Natural killer cell (primary cell): ENCODE measurements at regions not wholly inside any gene's neighbourhood (a gene's known extent, or its start where the extent isn't known, plus 50 kb on each side); places are given as distances from the start of the nearest gene placed in this dataset.

Experiments used
- ATAC-seq, 3 donors: fragments of 150-1000 bp in 2 of 3; fragments of 200-7000 bp in 1 of 3; cut with Tn5 transposase; 1 replicate in 1 of 3; 2 replicates in 2 of 3; pipeline ENCODE4 v1.10.0; 2021; ENCODE audit warnings: mild to moderate bottlenecking in 2 of 3, moderate library complexity in 2 of 3
- DNase-seq, 2 donors: peaks; one replicate each; pipeline versions ENCODE4 v3.0.0 to v3.0.0-alpha.2; 2013 to 2021; ENCODE audit warnings: mixed read lengths in 1 of 2
- H3K27ac ChIP-seq: one replicate; pipeline ENCODE4 v1.5.1; 2013; ENCODE audit warnings: mild to moderate bottlenecking, low read length
- H3K27me3 ChIP-seq: one replicate; pipeline ENCODE4 v1.6.1; 2013; ENCODE audit warnings: low read length; ENCODE audit not compliant: control insufficient read depth, insufficient read depth
- H3K36me3 ChIP-seq: one replicate; pipeline ENCODE4 v1.6.1; 2013; ENCODE audit warnings: low read length; ENCODE audit not compliant: control insufficient read depth, insufficient read depth
- H3K4me1 ChIP-seq: one replicate; pipeline ENCODE4 v1.6.1; 2013; ENCODE audit warnings: low read length; ENCODE audit not compliant: control insufficient read depth, insufficient read depth
- H3K4me3 ChIP-seq: one replicate; pipeline ENCODE4 v1.5.1; 2013; ENCODE audit warnings: low read length
- H3K9me3 ChIP-seq: one replicate; pipeline ENCODE4 v1.6.1; 2013; ENCODE audit warnings: low read length; ENCODE audit not compliant: control insufficient read depth, insufficient read depth
- H3K27ac Mint-ChIP-seq, 2 donors: one replicate each; pipeline ENCODE4 v1.8.0; 2022; ENCODE audit warnings: mild to moderate bottlenecking in 2 of 2, mixed read lengths in 2 of 2, moderate library complexity in 1 of 2
- H3K27me3 Mint-ChIP-seq, 2 donors: one replicate each; pipeline ENCODE4 v1.8.0; 2022; ENCODE audit warnings: low read depth in 2 of 2, mixed read lengths in 2 of 2
- H3K36me3 Mint-ChIP-seq: one replicate; pipeline ENCODE4 v1.8.0; 2022; ENCODE audit warnings: mixed read lengths
- H3K4me1 Mint-ChIP-seq, 2 donors: one replicate each; pipeline ENCODE4 v1.8.0; 2022; ENCODE audit warnings: mixed read lengths in 2 of 2
- H3K4me3 Mint-ChIP-seq: one replicate; pipeline ENCODE4 v1.8.0; 2022; ENCODE audit warnings: mild to moderate bottlenecking, moderate library complexity, mixed read lengths
- H3K9me3 Mint-ChIP-seq, 2 donors: one replicate each; pipeline ENCODE4 v1.8.0; 2022; ENCODE audit warnings: mixed read lengths in 2 of 2
- WGBS: methylation state at CpG from one replicate; pipeline ENCODE4 v1.1.7; 2013; ENCODE audit warnings: missing lambda C conversion rate; ENCODE audit not compliant: insufficient coverage; 5-methylcytosine and 5-hydroxymethylcytosine counted together
- intact Hi-C: fragments of 100-400 bp; cut with micrococcal nuclease; formaldehyde crosslinking; loops from one replicate; pipeline ENCODE4 v1.14.2; 2022
- TF ChIP-seq, protein P1 (sequence below): fragments of 200-600 bp; IDR thresholded peaks from one replicate; pipeline ENCODE4 v1.8.0; 2022; ENCODE audit warnings: antibody characterized with exemption

DNA sequence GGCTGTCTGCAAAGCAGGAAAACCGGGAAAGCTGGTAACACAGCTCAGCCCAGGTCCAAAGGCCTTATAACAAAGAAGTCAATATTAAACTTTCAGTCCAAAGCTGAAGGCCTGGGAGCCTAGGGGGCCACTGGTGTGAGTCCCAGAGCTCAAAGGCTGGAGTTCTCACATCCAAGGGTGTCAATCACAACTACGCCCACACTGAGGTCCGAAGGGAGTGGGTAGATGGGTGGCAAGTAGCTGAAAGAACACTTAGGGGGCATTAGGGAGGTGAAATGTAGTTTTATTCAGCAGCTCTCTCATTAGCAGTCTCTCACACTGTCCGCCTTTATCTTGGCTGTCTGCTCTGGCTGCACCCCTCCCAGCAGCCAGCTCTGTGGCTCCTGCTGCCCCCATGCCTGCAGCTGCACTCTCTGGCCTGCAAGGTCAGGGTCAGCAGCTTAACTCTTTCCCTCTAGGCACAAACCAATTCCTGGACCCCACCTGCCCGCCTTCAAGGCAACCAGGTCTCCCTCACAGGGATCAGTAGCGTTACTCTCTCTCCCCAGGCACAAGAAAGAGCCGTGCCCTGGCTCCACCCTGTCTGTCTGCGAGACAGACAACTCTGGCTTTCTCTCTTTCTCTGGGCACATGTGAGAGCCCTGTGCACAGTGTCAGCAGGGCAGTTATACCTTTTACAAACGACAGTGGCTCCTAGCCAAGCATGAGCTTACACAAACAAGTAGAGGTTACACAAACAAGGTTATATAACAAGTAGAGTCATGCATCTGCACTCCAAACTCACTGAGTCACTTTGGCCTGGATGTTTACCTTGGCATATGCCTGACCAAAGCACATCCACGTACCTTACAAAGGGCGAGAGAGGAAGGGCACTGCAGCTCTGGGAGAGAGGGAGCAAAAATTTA lies 249.4 kb upstream of the PCDH20 start:
- TF ChIP-seq, protein P1, sequence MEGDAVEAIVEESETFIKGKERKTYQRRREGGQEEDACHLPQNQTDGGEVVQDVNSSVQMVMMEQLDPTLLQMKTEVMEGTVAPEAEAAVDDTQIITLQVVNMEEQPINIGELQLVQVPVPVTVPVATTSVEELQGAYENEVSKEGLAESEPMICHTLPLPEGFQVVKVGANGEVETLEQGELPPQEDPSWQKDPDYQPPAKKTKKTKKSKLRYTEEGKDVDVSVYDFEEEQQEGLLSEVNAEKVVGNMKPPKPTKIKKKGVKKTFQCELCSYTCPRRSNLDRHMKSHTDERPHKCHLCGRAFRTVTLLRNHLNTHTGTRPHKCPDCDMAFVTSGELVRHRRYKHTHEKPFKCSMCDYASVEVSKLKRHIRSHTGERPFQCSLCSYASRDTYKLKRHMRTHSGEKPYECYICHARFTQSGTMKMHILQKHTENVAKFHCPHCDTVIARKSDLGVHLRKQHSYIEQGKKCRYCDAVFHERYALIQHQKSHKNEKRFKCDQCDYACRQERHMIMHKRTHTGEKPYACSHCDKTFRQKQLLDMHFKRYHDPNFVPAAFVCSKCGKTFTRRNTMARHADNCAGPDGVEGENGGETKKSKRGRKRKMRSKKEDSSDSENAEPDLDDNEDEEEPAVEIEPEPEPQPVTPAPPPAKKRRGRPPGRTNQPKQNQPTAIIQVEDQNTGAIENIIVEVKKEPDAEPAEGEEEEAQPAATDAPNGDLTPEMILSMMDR = no peak
- DNase-seq (no peak), ATAC-seq (no peak)
- Histone ChIP-seq H3K27me3 (no peaks in the 10 kb centered on the region), H3K4me1 (no peaks in the 10 kb centered on the region), H3K9me3 (peaks cover 5% of the 10 kb centered on the region), H3K36me3 (no peaks in the 10 kb centered on the region), H3K4me3 (no peak overlapping the region), H3K27ac (no peak overlapping the region)
- Mint-ChIP-seq H3K4me1 (no peaks in the 10 kb centered on the region), H3K36me3 (no peaks in the 10 kb centered on the region), H3K27ac (no peak overlapping the region), H3K4me3 (no peak overlapping the region), H3K27me3 (no peaks in the 10 kb centered on the region), H3K9me3 (peaks cover 10 to 29% of the 10 kb centered on the region in 2 donors)
- 81% methylated on average over 11 of the region's 11 CpGs for WGBS
- intact Hi-C loops = no loop called here

DNA sequence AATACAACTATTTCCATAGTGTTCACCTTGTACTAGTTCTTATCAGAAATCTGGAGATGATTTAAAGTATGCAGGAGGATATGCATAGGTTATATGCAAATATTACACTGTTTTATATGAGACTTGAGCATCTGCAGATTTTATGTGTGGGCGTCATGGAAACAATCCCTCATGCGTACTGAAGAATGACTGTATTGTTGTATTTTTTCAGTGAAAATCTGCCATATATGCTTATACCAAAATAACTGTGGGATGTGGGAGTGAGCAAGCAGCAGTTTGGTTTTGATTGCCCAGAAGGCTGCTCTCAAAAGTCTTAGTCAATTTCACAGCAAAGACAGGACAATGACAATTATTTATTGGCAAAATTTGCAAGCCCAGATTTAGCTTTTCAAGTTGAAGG lies 238.8 kb upstream of the PCDH20 start:
- H3K27ac ChIP-seq = no peak overlapping the region
- peaks cover 10% of the 10 kb centered on the region for H3K36me3 Mint-ChIP-seq
- no peaks in the 10 kb centered on the region for H3K4me1 Mint-ChIP-seq
- intact Hi-C loops = no loop called here
- DNase-seq = no peak
- WGBS = 92% methylated on average over 2 of the region's 2 CpGs
- no peaks in the 10 kb centered on the region for H3K4me1 ChIP-seq
- H3K4me3 ChIP-seq = no peak overlapping the region
- H3K27me3 Mint-ChIP-seq = no peaks in the 10 kb centered on the region
- ATAC-seq = no peak
- no peaks in the 10 kb centered on the region for H3K9me3 ChIP-seq
- H3K36me3 ChIP-seq = no peaks in the 10 kb centered on the region
- no peak overlapping the region for H3K4me3 Mint-ChIP-seq
- no peak overlapping the region for H3K27ac Mint-ChIP-seq
- H3K27me3 ChIP-seq = no peaks in the 10 kb centered on the region
- TF ChIP-seq, protein P1 = no peak
- H3K9me3 Mint-ChIP-seq = peaks cover 10 to 23% of the 10 kb centered on the region in 2 donors

DNA sequence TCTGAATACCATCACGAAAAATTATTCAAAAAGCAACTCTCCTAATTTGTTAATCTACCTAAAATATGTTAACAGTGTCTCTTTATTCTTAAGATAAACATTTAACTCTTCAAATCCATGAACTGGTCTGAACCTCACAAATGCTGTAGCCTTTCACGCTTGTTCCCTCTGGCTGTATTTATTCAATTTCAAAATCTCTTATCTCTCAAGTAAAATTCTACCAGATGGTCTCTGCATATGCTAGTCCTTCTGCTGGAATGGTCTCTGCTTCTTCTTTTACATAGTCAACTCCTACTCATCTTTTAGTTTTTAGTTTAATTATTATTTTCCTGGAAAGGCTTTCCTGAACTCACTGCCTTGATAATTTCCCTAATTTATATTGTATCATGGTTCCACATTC lies 232.9 kb upstream of the PCDH20 start:
- WGBS = 36% methylated on average over 2 of the region's 2 CpGs
- Histone ChIP-seq H3K4me1 (no peaks in the 10 kb centered on the region), H3K9me3 (no peaks in the 10 kb centered on the region), H3K36me3 (no peaks in the 10 kb centered on the region), H3K27me3 (no peaks in the 10 kb centered on the region), H3K4me3 (no peak overlapping the region), H3K27ac (no peak overlapping the region)
- no peak overlapping the region for H3K27ac Mint-ChIP-seq
- H3K27me3 Mint-ChIP-seq = no peaks in the 10 kb centered on the region
- TF ChIP-seq, protein P1 = no peak
- intact Hi-C loops = no loop called here
- no peak for DNase-seq
- ATAC-seq = no peak
- H3K9me3 Mint-ChIP-seq = peaks cover 21 to 31% of the 10 kb centered on the region in 2 donors
- no peak overlapping the region for H3K4me3 Mint-ChIP-seq
- H3K36me3 Mint-ChIP-seq = peaks cover 22% of the 10 kb centered on the region
- no peaks in the 10 kb centered on the region for H3K4me1 Mint-ChIP-seq

DNA sequence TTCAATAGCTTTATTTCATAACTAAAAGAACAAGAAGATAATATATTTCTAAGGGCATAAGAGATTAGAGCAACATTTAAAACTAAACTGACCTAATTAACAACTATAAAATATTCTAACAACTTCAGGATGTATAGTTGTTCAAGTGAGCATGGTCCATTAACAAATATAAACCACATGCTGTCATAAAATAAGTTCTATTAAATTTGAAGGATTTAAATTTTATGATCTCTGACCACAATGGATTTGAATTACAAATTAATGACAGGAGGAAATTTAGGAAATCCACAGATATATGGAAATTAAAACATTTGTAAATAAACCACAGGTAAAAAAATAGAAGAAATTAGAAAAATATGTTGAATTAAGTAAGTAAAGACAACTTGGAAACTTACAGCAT lies 196.5 kb upstream of the PCDH20 start:
- no peaks in the 10 kb centered on the region for H3K27me3 Mint-ChIP-seq
- H3K27me3 ChIP-seq = no peaks in the 10 kb centered on the region
- ATAC-seq (no peak), DNase-seq (no peak)
- no peaks in the 10 kb centered on the region for H3K4me1 ChIP-seq
- H3K4me1 Mint-ChIP-seq = no peaks in the 10 kb centered on the region
- H3K4me3 ChIP-seq = no peak overlapping the region
- H3K9me3 ChIP-seq = peaks cover 8% of the 10 kb centered on the region
- intact Hi-C loops = no loop called here
- H3K4me3 Mint-ChIP-seq = no peak overlapping the region
- H3K9me3 Mint-ChIP-seq = peaks cover 12 to 21% of the 10 kb centered on the region in 2 donors
- H3K27ac Mint-ChIP-seq = no peak overlapping the region
- TF ChIP-seq, protein P1 = no peak
- H3K36me3 Mint-ChIP-seq = no peaks in the 10 kb centered on the region
- H3K36me3 ChIP-seq = no peaks in the 10 kb centered on the region
- no peak overlapping the region for H3K27ac ChIP-seq
